ENCODE measurements at regions not wholly inside any gene's neighbourhood (a gene's known extent, or its start where the extent isn't known, plus 50 kb on each side); places are given as distances from the start of the nearest gene placed in this dataset.
A peak's percentile ranks its signal among the peaks of the same experiment; 100 is the strongest.
"Not testable (repeated sequence)": the region's sequence is repeated elsewhere in the genome, so short reads cannot be mapped to it uniquely, and the experiment has no call there.

DNA sequence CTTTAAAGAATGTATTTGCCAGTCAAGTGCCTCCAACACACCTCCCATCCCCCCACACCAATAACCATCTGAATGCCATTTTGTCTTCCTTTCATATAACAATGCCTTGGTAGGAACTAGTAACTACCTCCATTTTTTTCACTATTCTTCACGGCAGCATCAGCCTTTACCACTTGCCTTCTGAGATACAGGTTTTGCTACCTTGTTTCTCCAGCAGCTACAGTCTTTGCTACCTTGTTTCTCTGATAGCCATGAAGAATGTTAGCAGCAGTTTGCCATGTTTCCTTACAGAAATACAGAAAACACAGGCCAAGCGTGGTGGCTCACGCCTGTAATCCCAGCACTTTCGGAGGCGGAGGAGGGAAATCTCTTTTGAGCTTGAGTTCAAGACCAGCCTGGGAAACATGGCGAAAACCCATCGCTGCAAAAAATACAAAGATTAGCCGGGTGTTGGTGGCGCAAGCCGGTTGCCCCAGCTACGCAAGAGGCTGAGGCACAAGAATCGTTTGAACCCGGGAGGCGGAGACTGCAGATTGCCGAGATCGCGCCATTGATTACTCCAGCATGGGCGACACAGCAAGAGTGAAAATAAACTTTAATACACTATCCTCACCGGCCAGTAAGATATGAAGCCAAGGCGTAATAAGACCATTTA, 100.9 kb downstream of the HFE start:
- peak; percentile 46 for DNase-seq (ENCODE audit: low read depth)
- H3K4me3 ChIP-seq (ENCODE audit: low read depth, low read length): peak overlapping the region; percentile 76
- TF ChIP-seq, protein P1, sequence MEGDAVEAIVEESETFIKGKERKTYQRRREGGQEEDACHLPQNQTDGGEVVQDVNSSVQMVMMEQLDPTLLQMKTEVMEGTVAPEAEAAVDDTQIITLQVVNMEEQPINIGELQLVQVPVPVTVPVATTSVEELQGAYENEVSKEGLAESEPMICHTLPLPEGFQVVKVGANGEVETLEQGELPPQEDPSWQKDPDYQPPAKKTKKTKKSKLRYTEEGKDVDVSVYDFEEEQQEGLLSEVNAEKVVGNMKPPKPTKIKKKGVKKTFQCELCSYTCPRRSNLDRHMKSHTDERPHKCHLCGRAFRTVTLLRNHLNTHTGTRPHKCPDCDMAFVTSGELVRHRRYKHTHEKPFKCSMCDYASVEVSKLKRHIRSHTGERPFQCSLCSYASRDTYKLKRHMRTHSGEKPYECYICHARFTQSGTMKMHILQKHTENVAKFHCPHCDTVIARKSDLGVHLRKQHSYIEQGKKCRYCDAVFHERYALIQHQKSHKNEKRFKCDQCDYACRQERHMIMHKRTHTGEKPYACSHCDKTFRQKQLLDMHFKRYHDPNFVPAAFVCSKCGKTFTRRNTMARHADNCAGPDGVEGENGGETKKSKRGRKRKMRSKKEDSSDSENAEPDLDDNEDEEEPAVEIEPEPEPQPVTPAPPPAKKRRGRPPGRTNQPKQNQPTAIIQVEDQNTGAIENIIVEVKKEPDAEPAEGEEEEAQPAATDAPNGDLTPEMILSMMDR (IDR thresholded peaks at IDR 0.05; ENCODE audit: insufficient read depth, low read length): no peak

DNA sequence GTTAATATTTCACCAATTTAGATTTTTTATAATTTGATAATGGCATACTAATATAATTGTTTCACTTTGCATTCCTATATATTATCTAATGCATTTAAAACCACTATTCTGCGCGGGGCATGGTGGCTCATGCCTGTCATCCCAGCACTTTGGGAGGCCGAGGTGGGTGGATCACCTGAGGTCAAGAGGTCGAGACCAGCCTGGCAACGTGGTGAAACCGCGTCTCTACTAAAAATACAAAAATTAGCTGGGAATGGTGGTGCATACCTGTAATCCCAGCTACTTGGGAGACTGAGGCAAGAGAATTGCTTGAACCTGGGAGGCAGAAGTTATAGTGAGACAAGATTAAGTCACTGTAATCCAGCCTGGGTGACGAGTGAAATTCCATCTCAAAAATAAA, 104.3 kb downstream of the HFE start:
- not testable (repeated sequence) for DNase-seq (ENCODE audit: low read depth); H3K4me3 ChIP-seq (ENCODE audit: low read depth, low read length)

DNA sequence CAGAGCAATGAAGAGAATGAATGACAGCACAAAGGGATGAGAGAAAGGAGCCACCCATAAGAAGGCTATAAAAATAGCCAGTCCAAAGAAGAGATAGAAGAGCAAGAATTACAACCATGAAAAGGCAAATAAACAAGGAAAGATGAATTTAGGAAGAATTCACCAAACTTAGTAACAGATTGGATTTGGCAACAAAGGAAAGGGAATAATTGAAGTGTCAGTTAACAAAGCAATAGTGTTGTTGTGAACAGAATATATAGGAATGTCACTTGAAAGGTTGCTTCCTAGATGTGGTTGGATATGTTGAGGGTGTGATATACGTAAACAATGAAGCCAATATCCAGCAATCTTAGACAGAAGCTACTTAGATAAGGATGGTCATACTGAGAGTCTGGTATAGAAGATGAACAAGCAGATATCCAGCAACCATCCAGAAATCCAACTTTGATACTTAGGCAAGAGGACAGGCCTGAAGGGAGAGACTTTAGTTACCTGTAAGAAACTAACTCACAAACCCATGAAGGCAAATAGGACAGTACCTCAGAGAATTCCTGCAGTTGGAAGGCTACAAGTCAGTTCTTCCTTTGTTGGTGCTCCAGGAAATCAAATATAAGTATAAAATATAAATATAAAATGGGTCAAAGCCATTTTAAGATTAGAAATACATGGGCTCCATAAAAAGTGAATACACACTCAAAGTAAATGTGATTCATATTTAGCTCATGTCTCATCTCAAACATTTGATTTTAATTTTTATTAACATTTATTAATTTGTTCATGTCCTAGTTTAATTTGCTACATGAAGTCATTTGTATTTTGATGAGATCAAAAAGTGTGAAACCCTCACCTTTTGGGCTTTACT, 106.5 kb downstream of the HFE start:
- no peak for DNase-seq (ENCODE audit: low read depth)
- TF ChIP-seq, protein P1 (IDR thresholded peaks at IDR 0.05; ENCODE audit: insufficient read depth, low read length): no peak
- H3K4me3 ChIP-seq (ENCODE audit: low read depth, low read length): no peak overlapping the region

DNA sequence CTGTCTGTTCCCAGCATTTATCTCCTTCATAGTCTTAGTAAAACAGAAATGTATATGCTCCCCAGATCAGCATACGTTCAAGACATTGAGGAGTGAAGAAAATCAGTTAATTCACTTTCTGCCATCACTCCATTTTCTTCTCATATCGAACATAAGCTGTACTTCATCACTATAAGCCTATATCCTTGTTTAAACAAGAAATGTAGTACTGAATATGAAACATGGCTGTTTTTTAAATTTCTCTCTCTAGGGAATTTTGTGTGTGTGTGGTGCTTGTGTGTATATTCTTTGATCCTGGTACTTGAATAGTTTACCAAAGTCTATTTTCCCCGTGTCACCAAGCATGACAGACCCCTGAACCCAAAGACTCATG, 107.1 kb downstream of the HFE start:
- H3K4me3 ChIP-seq (ENCODE audit: low read depth, low read length): no peak overlapping the region
- TF ChIP-seq, protein P1 (IDR thresholded peaks at IDR 0.05; ENCODE audit: insufficient read depth, low read length): no peak
- DNase-seq (ENCODE audit: low read depth): no peak

DNA sequence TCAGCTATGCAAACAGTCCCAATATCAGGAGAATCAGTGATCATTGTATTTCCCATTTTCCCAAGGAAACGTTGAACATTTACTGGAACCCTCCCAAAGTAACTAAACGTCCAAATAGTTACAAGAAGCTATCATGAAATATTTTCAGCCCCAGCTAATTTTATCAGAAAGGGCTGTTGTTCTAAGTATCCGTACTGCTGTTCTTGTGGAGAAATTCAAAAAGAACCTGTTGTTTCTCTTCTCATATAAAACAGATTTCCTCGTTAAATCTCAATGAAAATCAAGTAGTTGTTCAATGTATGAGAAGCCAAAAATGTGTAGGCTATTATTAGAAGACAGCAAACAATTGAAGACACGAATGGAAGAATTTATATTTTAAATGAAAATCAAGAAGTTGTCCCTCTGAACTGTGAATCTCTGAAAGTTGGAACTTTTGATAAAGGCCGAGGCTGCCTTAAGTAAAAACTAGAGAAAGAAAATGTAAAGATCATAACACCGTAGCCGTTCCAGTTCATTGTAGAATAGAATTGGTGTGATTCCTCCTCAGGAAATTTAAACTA, 107.7 kb downstream of the HFE start:
- H3K4me3 ChIP-seq (ENCODE audit: low read depth, low read length): peak overlapping the region; percentile 83
- TF ChIP-seq, protein P1 (IDR thresholded peaks at IDR 0.05; ENCODE audit: insufficient read depth, low read length): no peak
- peak; percentile 48 for DNase-seq (ENCODE audit: low read depth)

DNA sequence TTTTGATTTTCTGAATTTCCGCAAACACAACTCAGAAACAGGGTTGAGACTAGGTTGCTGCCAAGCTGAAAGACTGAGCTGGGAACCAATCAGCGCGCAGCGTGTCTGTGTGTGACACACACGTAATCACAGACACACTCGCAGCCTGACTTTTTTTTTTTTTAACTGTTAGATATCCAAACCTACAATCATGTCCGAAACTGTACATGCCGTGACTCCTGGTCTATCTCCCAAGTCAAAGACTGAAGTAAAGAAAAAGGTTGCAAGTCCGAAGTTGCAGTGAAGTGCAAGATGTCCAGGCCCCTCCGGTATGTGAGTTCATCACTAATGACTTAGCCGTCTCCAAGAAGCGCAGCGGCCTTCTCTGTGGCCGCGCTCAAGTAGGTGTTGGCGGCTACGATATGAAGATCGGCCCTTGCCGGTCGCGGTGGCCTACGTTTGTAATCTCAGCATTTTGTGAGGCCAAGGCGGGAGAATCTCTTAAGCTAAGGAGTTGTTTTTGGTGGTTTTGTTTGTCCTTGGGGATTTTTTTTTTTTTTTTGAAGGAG, 108.2 kb downstream of the HFE start:
- H3K4me3 ChIP-seq (ENCODE audit: low read depth, low read length): peak overlapping the region; percentile 83
- DNase-seq (ENCODE audit: low read depth): peak; percentile 98
- TF ChIP-seq, protein P1 (IDR thresholded peaks at IDR 0.05; ENCODE audit: insufficient read depth, low read length): no peak
